HEK293 (cell line): ENCODE measurements at regions not wholly inside any gene's neighbourhood (a gene's known extent, or its start where the extent isn't known, plus 50 kb on each side); places are given as distances from the start of the nearest gene placed in this dataset.

Experiments
- CTCF ChIA-PET: fragments of 350-600 bp; formaldehyde crosslinking; extraction: SDS; loops from one replicate; lab custom pipeline; 2021; ENCODE audit warnings: antibody characterized with exemption; lab: Yijun Ruan, JAX
- POLR2A ChIA-PET: fragments of 300-600 bp; formaldehyde crosslinking; extraction: SDS; loops from one replicate; lab custom pipeline; 2020; ENCODE audit warnings: antibody characterized with exemption, inconsistent platforms; lab: Yijun Ruan, JAX
- H3K27ac ChIP-seq: fragments of 200-500 bp; sonication (Bioruptor generic); 2 replicates; pipeline ENCODE4 v1.5.1; 2014; ENCODE audit warnings: low read depth, low read length, control low read depth, inconsistent platforms; ENCODE audit errors: extremely low read depth
- H3K36me3 ChIP-seq, 2 experiments: fragments of 200-500 bp in 1 of 2; sonication (Bioruptor generic) in 1 of 2; 1 replicate in 1 of 2; 2 replicates in 1 of 2; pipeline ENCODE4 v1.5.1; 2014 to 2017; ENCODE audit warnings: inconsistent platforms in 2 of 2, low read length in 2 of 2; ENCODE audit not compliant: control insufficient read depth in 2 of 2, insufficient read depth in 1 of 2
- H3K4me1 ChIP-seq: fragments of 200-500 bp; sonication (Bioruptor generic); 2 replicates; pipeline ENCODE4 v1.5.1; 2014; ENCODE audit warnings: mild to moderate bottlenecking, low read length, inconsistent platforms; ENCODE audit not compliant: control insufficient read depth, insufficient read depth
- H3K4me3 ChIP-seq: 2 replicates; pipeline ENCODE4 v1.5.1; 2011; ENCODE audit warnings: low read depth, mild to moderate bottlenecking, control low read depth, low read length, moderate library complexity
- H3K9me3 ChIP-seq: fragments of 200-500 bp; sonication (Bioruptor generic); 2 replicates; pipeline ENCODE4 v1.5.1; 2014; ENCODE audit warnings: low read depth, low read length, inconsistent platforms; ENCODE audit not compliant: control insufficient read depth, insufficient read depth
- GFI1B ChIP-seq: fragments of 450-650 bp; formaldehyde crosslinking; IDR thresholded peaks from 2 replicates; pipeline ENCODE4 v1.5.1; 2016; ENCODE audit warnings: missing biosample characterization, missing genetic modification characterization
- GLIS1 ChIP-seq: fragments of 450-650 bp; formaldehyde crosslinking; IDR thresholded peaks from 2 replicates; pipeline ENCODE4 v1.5.1; 2016; ENCODE audit warnings: missing biosample characterization, missing genetic modification characterization
- HOXD13 ChIP-seq: sonication (generic); formaldehyde crosslinking; IDR thresholded peaks from 2 replicates; pipeline ENCODE4 v1.8.0; 2022; ENCODE audit warnings: missing genetic modification reagents, borderline replicate concordance
- SCRT1 ChIP-seq: fragments of 450-650 bp; formaldehyde crosslinking; IDR thresholded peaks from 2 replicates; pipeline ENCODE4 v1.5.1; 2016; ENCODE audit warnings: missing biosample characterization, missing genetic modification characterization, borderline replicate concordance
- ZNF19 ChIP-seq: fragments of 450-650 bp; formaldehyde crosslinking; IDR thresholded peaks from 2 replicates; pipeline ENCODE4; 2016; ENCODE audit warnings: missing biosample characterization, missing genetic modification characterization, low read depth
- ZNF214 ChIP-seq: fragments of 450-650 bp; formaldehyde crosslinking; IDR thresholded peaks from 2 replicates; pipeline ENCODE4 v1.5.1; 2017; ENCODE audit warnings: missing biosample characterization, mild to moderate bottlenecking, missing genetic modification characterization, borderline replicate concordance
- ZNF473 ChIP-seq: fragments of 450-650 bp; formaldehyde crosslinking; IDR thresholded peaks from 2 replicates; pipeline ENCODE4 v1.5.1; 2017; ENCODE audit warnings: missing biosample characterization, missing genetic modification characterization
- ZNF571 ChIP-seq: fragments of 450-650 bp; formaldehyde crosslinking; IDR thresholded peaks from 2 replicates; pipeline ENCODE4 v1.5.0; 2017; ENCODE audit warnings: missing biosample characterization, missing genetic modification characterization
- ZNF600 ChIP-seq: fragments of 450-650 bp; formaldehyde crosslinking; IDR thresholded peaks from 2 replicates; pipeline ENCODE4 v1.5.1; 2016; ENCODE audit warnings: missing biosample characterization, missing genetic modification characterization
- ZNF654 ChIP-seq: fragments of 450-650 bp; formaldehyde crosslinking; IDR thresholded peaks from 2 replicates; pipeline ENCODE4 v1.5.1; 2016; ENCODE audit warnings: low read depth, missing biosample characterization, missing genetic modification characterization
- ZNF768 ChIP-seq: fragments of 450-650 bp; formaldehyde crosslinking; IDR thresholded peaks from 2 replicates; pipeline ENCODE4 v1.5.1; 2018; ENCODE audit warnings: missing biosample characterization, mild to moderate bottlenecking, missing genetic modification characterization
- ZNF777 ChIP-seq: fragments of 450-650 bp; formaldehyde crosslinking; IDR thresholded peaks from 2 replicates; pipeline ENCODE4 v1.5.1; 2017; ENCODE audit warnings: missing biosample characterization, missing genetic modification characterization, borderline replicate concordance
- ZSCAN18 ChIP-seq: fragments of 450-650 bp; formaldehyde crosslinking; IDR thresholded peaks from 2 replicates; pipeline ENCODE4 v1.5.1; 2016; ENCODE audit warnings: missing biosample characterization, missing genetic modification characterization
- ZSCAN4 ChIP-seq: fragments of 450-650 bp; formaldehyde crosslinking; IDR thresholded peaks from 2 replicates; pipeline ENCODE4 v1.5.1; 2017; ENCODE audit warnings: missing biosample characterization, missing genetic modification characterization
- TF ChIP-seq, protein P1 (sequence below): fragments of 450-650 bp; formaldehyde crosslinking; conservative IDR thresholded peaks from 2 replicates; pipeline ENCODE4 v1.5.1; 2016; ENCODE audit warnings: low read depth, missing biosample characterization, missing genetic modification characterization
- TF ChIP-seq, protein P2 (sequence below): fragments of 450-650 bp; formaldehyde crosslinking; IDR thresholded peaks from 2 replicates; pipeline ENCODE4 v1.5.0; 2017; ENCODE audit warnings: missing biosample characterization, missing genetic modification characterization, borderline replicate concordance

DNA sequence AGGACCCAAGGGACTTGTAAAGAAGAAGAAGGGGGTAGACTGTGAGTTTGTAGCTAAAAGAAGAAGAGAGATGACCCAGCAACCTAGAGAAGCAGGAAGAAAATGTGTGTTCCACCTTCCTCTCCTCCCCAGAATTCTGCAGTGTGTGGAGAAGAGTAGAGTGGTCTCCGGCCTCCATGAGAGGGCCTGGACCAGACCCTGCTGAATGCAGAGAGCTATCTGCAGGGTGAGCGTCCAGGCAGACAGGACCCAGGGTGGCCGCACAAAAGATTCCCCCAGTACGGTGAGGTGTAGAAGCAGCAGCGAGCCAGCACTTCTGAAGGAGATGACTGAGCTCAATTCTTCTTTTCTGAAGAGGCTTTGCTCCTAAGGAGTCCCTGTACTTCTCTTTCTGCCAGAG lies 239.7 kb upstream of the ANKRD30A start:
- CTCF ChIA-PET: no interaction called here

GRCh38 chr10:36882781-36883180 lies 242.6 kb upstream of the ANKRD30A start:
- H3K4me1 ChIP-seq: no peaks in the 10 kb centered on the region
- H3K4me3 ChIP-seq: no peak overlapping the region
- TF ChIP-seq ZNF473 (tag by site-specific recombination) (no peak), GFI1B (tag by site-specific recombination) (no peak), ZNF214 (tag by site-specific recombination) (no peak), HOXD13 (CRISPR knock-in tag) (no peak), ZNF768 (tag by site-specific recombination) (no peak), ZSCAN18 (no peak), ZNF19 (tag by site-specific recombination) (no peak)
- no peaks in the 10 kb centered on the region for H3K9me3 ChIP-seq
- ChIA-PET CTCF (interaction anchor here (1.2 kb wide), 1 partner anchor 23 kb away, joined by 5 read pairs; no protein-coding TSS in a partner anchor), POLR2A (no interaction called here)
- no peaks in the 10 kb centered on the region for H3K36me3 ChIP-seq
- no peak overlapping the region for H3K27ac ChIP-seq

More for the DNA sequence above, 239.7 kb upstream of the ANKRD30A start:
- Histone ChIP-seq H3K27ac (no peak overlapping the region), H3K36me3 (no peaks in the 10 kb centered on the region), H3K9me3 (no peaks in the 10 kb centered on the region), H3K4me1 (no peaks in the 10 kb centered on the region), H3K4me3 (no peak overlapping the region)
- TF ChIP-seq ZNF777 (tag by site-specific recombination) (no peak), GLIS1 (tag by site-specific recombination) (no peak), SCRT1 (no peak), ZNF654 (tag by site-specific recombination) (no peak), ZNF600 (tag by site-specific recombination) (no peak), ZSCAN4 (tag by site-specific recombination) (no peak), ZNF571 (tag by site-specific recombination) (no peak)
- TF ChIP-seq, protein P1, sequence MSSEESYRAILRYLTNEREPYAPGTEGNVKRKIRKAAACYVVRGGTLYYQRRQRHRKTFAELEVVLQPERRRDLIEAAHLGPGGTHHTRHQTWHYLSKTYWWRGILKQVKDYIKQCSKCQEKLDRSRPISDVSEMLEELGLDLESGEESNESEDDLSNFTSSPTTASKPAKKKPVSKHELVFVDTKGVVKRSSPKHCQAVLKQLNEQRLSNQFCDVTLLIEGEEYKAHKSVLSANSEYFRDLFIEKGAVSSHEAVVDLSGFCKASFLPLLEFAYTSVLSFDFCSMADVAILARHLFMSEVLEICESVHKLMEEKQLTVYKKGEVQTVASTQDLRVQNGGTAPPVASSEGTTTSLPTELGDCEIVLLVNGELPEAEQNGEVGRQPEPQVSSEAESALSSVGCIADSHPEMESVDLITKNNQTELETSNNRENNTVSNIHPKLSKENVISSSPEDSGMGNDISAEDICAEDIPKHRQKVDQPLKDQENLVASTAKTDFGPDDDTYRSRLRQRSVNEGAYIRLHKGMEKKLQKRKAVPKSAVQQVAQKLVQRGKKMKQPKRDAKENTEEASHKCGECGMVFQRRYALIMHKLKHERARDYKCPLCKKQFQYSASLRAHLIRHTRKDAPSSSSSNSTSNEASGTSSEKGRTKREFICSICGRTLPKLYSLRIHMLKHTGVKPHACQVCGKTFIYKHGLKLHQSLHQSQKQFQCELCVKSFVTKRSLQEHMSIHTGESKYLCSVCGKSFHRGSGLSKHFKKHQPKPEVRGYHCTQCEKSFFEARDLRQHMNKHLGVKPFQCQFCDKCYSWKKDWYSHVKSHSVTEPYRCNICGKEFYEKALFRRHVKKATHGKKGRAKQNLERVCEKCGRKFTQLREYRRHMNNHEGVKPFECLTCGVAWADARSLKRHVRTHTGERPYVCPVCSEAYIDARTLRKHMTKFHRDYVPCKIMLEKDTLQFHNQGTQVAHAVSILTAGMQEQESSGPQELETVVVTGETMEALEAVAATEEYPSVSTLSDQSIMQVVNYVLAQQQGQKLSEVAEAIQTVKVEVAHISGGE (tag by site-specific recombination): no peak
- TF ChIP-seq, protein P2, sequence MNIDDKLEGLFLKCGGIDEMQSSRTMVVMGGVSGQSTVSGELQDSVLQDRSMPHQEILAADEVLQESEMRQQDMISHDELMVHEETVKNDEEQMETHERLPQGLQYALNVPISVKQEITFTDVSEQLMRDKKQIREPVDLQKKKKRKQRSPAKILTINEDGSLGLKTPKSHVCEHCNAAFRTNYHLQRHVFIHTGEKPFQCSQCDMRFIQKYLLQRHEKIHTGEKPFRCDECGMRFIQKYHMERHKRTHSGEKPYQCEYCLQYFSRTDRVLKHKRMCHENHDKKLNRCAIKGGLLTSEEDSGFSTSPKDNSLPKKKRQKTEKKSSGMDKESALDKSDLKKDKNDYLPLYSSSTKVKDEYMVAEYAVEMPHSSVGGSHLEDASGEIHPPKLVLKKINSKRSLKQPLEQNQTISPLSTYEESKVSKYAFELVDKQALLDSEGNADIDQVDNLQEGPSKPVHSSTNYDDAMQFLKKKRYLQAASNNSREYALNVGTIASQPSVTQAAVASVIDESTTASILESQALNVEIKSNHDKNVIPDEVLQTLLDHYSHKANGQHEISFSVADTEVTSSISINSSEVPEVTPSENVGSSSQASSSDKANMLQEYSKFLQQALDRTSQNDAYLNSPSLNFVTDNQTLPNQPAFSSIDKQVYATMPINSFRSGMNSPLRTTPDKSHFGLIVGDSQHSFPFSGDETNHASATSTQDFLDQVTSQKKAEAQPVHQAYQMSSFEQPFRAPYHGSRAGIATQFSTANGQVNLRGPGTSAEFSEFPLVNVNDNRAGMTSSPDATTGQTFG (tag by site-specific recombination): no peak
- POLR2A ChIA-PET: no interaction called here
